ENCODE measurements at regions not wholly inside any gene's neighbourhood (a gene's known extent, or its start where the extent isn't known, plus 50 kb on each side); places are given as distances from the start of the nearest gene placed in this dataset.

GRCh38 chr6:112665114-112665513 is 318.0 kb downstream of the RFPL4B start:
- no peak for TF ChIP-seq TAF1 (IDR thresholded peaks at IDR 0.05; ENCODE audit: borderline replicate concordance, insufficient read depth, low read length)
- TF ChIP-seq POLR2AphosphoS5 (IDR thresholded peaks at IDR 0.05; ENCODE audit: low read depth, low read length) = no peak
- TF ChIP-seq, protein P1, sequence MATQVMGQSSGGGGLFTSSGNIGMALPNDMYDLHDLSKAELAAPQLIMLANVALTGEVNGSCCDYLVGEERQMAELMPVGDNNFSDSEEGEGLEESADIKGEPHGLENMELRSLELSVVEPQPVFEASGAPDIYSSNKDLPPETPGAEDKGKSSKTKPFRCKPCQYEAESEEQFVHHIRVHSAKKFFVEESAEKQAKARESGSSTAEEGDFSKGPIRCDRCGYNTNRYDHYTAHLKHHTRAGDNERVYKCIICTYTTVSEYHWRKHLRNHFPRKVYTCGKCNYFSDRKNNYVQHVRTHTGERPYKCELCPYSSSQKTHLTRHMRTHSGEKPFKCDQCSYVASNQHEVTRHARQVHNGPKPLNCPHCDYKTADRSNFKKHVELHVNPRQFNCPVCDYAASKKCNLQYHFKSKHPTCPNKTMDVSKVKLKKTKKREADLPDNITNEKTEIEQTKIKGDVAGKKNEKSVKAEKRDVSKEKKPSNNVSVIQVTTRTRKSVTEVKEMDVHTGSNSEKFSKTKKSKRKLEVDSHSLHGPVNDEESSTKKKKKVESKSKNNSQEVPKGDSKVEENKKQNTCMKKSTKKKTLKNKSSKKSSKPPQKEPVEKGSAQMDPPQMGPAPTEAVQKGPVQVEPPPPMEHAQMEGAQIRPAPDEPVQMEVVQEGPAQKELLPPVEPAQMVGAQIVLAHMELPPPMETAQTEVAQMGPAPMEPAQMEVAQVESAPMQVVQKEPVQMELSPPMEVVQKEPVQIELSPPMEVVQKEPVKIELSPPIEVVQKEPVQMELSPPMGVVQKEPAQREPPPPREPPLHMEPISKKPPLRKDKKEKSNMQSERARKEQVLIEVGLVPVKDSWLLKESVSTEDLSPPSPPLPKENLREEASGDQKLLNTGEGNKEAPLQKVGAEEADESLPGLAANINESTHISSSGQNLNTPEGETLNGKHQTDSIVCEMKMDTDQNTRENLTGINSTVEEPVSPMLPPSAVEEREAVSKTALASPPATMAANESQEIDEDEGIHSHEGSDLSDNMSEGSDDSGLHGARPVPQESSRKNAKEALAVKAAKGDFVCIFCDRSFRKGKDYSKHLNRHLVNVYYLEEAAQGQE (IDR thresholded peaks at IDR 0.05; ENCODE audit: insufficient read depth in 1 of 2, low read depth in 2 of 2, low read length in 2 of 2) = no peak
- no peak for TF ChIP-seq SIN3A (IDR thresholded peaks at IDR 0.05; ENCODE audit: borderline replicate concordance, insufficient read depth, low read length)
